ENCODE measurements at regions not wholly inside any gene's neighbourhood (a gene's known extent, or its start where the extent isn't known, plus 50 kb on each side); places are given as distances from the start of the nearest gene placed in this dataset.

- TF ChIP-seq CTCF (IDR thresholded peaks at IDR 0.05) (no peak), EZH2 (IDR thresholded peaks at IDR 0.05) (no peak)
Observed at GRCh38 chr1:56135069-56135863, 444.1 kb downstream of the PLPP3 start.

Measured in neural progenitor cell (in vitro differentiated cells).